A549 (cell line): ENCODE measurements at regions not wholly inside any gene's neighbourhood (a gene's known extent, or its start where the extent isn't known, plus 50 kb on each side); places are given as distances from the start of the nearest gene placed in this dataset.

Experiments
- ATAC-seq, 2 experiments: fragments of 200-7000 bp in 1 of 2; fragments of >200 bp in 1 of 2; cut with Nextera tagmentation in 1 of 2; cut with Tn5 transposase in 1 of 2; 3 replicates each; pipeline versions ENCODE4 v1.8.0 to v1.9.1; 2018 to 2020; ENCODE audit warnings: mild to moderate bottlenecking in 1 of 2, moderate library complexity in 1 of 2
- CTCF ChIA-PET: fragments of 300-600 bp; sonication (Branson Sonifier 250); formaldehyde crosslinking; extraction: SDS; loops from one replicate; lab custom pipeline; 2021; ENCODE audit warnings: antibody characterized with exemption, inconsistent platforms; lab: Yijun Ruan, JAX
- POLR2A ChIA-PET: fragments of 350-600 bp; formaldehyde crosslinking; extraction: SDS; loops from one replicate; lab custom pipeline; 2021; ENCODE audit warnings: antibody characterized with exemption, inconsistent platforms; lab: Yijun Ruan, JAX
- DNase-seq, 2 experiments: peaks; one replicate each; pipeline versions ENCODE4 v3.0.0 to v3.0.0-alpha.2; 2011 to 2016; ENCODE audit warnings: low read depth in 1 of 2, low spot score in 1 of 2
- FAIRE-seq: peaks from 2 replicates; lab custom pipeline; 2011; peaks lifted over from hg19 to GRCh38; lab: Jason Lieb, UNC
- H3K27ac ChIP-seq, 2 experiments: fragments of >200 bp; sonication (Bioruptor Twin); formaldehyde crosslinking; 3 replicates each; pipeline ENCODE4 v1.5.1; 2016 to 2017
- H3K4me1 ChIP-seq: fragments of >200 bp; sonication (Bioruptor Twin); formaldehyde crosslinking; 3 replicates; pipeline ENCODE4 v1.6.1; 2016
- H3K4me2 ChIP-seq: fragments of >200 bp; sonication (Bioruptor Twin); formaldehyde crosslinking; 3 replicates; pipeline ENCODE4 v1.6.1; 2016
- H3K4me3 ChIP-seq: fragments of >200 bp; sonication (Bioruptor Twin); formaldehyde crosslinking; 3 replicates; pipeline ENCODE4 v1.5.1; 2016
- H3K9me3 ChIP-seq: fragments of >200 bp; sonication (Bioruptor Twin); formaldehyde crosslinking; 3 replicates; pipeline ENCODE4 v1.6.1; 2016
- BCL3 ChIP-seq: fragments of >200 bp; sonication (Bioruptor Twin); formaldehyde crosslinking; IDR thresholded peaks from 3 replicates; pipeline ENCODE4 v1.6.1; 2016
- CBX2 ChIP-seq: fragments of 200-600 bp; sonication (generic); IDR thresholded peaks from 2 replicates; pipeline ENCODE4 v1.6.1; 2016; ENCODE audit warnings: low read depth, mild to moderate bottlenecking, borderline replicate concordance
- CBX8 ChIP-seq: fragments of 200-600 bp; sonication (generic); IDR thresholded peaks from 2 replicates; pipeline ENCODE4 v1.6.1; 2016
- E2F6 ChIP-seq: IDR thresholded peaks from 2 replicates; pipeline ENCODE4 v1.6.1; 2012; ENCODE audit warnings: low read depth, borderline replicate concordance
- EHMT2 ChIP-seq: fragments of 200-600 bp; sonication (generic); IDR thresholded peaks from 2 replicates; pipeline ENCODE4 v1.6.1; 2016; ENCODE audit warnings: antibody characterized with exemption, low read depth, mild to moderate bottlenecking, moderate library complexity
- FOXS1 ChIP-seq: fragments of 250-450 bp; sonication (Bioruptor Pico); IDR thresholded peaks from 2 replicates; pipeline ENCODE4 v1.5.0; 2020; ENCODE audit warnings: mild to moderate bottlenecking, moderate library complexity
- GATA3 ChIP-seq: IDR thresholded peaks from 2 replicates; pipeline ENCODE4 v1.6.1; 2012; ENCODE audit warnings: borderline replicate concordance
- HOXB13 ChIP-seq: fragments of 250-450 bp; sonication (Bioruptor Pico); IDR thresholded peaks from 2 replicates; pipeline ENCODE4 v1.5.0; 2020; ENCODE audit warnings: low read depth, mild to moderate bottlenecking, moderate library complexity
- HOXB5 ChIP-seq: fragments of 250-450 bp; sonication (Bioruptor Pico); IDR thresholded peaks from 2 replicates; pipeline ENCODE4 v1.5.0; 2020; ENCODE audit warnings: mild to moderate bottlenecking, moderate library complexity
- JUN ChIP-seq, 2 experiments: fragments of >200 bp; sonication (Bioruptor Twin); formaldehyde crosslinking; IDR thresholded peaks; 2 replicates in 1 of 2; 3 replicates in 1 of 2; pipeline ENCODE4 v1.6.1; 2016 to 2017
- JUNB ChIP-seq: fragments of >200 bp; sonication (Bioruptor Twin); formaldehyde crosslinking; IDR thresholded peaks from 2 replicates; pipeline ENCODE4 v1.6.1; 2016
- KDM5A ChIP-seq: fragments of 200-600 bp; sonication (generic); IDR thresholded peaks from 2 replicates; pipeline ENCODE4 v1.6.1; 2016; ENCODE audit warnings: antibody characterized with exemption, mild to moderate bottlenecking
- MYC ChIP-seq: IDR thresholded peaks from 2 replicates; pipeline ENCODE4 v1.6.1; 2012; ENCODE audit warnings: mild to moderate bottlenecking, inconsistent platforms, low read length, improper control_type of control experiment, borderline replicate concordance
- NPAS2 ChIP-seq: fragments of 250-450 bp; sonication (Bioruptor Pico); IDR thresholded peaks from 2 replicates; pipeline ENCODE4 v1.8.0; 2022; ENCODE audit warnings: mild to moderate bottlenecking, moderate library complexity, borderline replicate concordance
- PHF8 ChIP-seq: fragments of 200-600 bp; sonication (generic); IDR thresholded peaks from 2 replicates; pipeline ENCODE4 v1.6.1; 2016; ENCODE audit warnings: low read depth, mild to moderate bottlenecking, antibody characterized with exemption, moderate library complexity, borderline replicate concordance
- RAD21 ChIP-seq, 2 experiments: fragments of >200 bp in 1 of 2; sonication (Bioruptor Twin) in 1 of 2; formaldehyde crosslinking in 1 of 2; IDR thresholded peaks in 1 of 2; conservative IDR thresholded peaks in 1 of 2; 2 replicates in 1 of 2; 3 replicates in 1 of 2; pipeline ENCODE4 v1.6.1; 2012 to 2018; ENCODE audit warnings: inconsistent platforms in 1 of 2
- REST ChIP-seq: fragments of 200-600 bp; sonication (generic); IDR thresholded peaks from 2 replicates; pipeline ENCODE4 v1.6.1; 2016; ENCODE audit warnings: antibody characterized with exemption, mild to moderate bottlenecking, moderate library complexity
- RNF2 ChIP-seq: fragments of 200-600 bp; sonication (generic); IDR thresholded peaks from 2 replicates; pipeline ENCODE4 v1.6.1; 2016; ENCODE audit warnings: low read depth, mild to moderate bottlenecking, antibody characterized with exemption, moderate library complexity, borderline replicate concordance
- ZFP36 ChIP-seq: fragments of 450-650 bp; IDR thresholded peaks from 2 replicates; pipeline ENCODE4 v1.6.1; 2014; ENCODE audit warnings: borderline replicate concordance; ENCODE audit not compliant: partially characterized antibody
- ZNF302 ChIP-seq: fragments of 250-450 bp; sonication (Bioruptor Pico); IDR thresholded peaks from 2 replicates; pipeline ENCODE4 v1.9.0; 2021; ENCODE audit warnings: inconsistent platforms, mild to moderate bottlenecking, moderate library complexity
- WGBS: methylation state at CpG from one replicate; pipeline ENCODE4 v1.1.6; 2017; ENCODE audit errors: missing lambda C conversion rate; 5-methylcytosine and 5-hydroxymethylcytosine counted together

- H3K4me3 ChIP-seq, result no peak overlapping the region
- no peaks in the 10 kb centered on the region for H3K4me1 ChIP-seq
- POLR2A ChIA-PET, result no interaction called here
- no peak overlapping the region for H3K27ac ChIP-seq
- 15% methylated on average over 2 of the region's 2 CpGs for whole genome bisulfite sequencing
- no peak overlapping the region for H3K4me2 ChIP-seq
- FAIRE-seq (no peak), DNase-seq (no peak), ATAC-seq (no peak)
- TF ChIP-seq RAD21 (conservative IDR thresholded peaks at IDR 0.05 in 1 of 2, IDR thresholded peaks at IDR 0.05 in 1 of 2) (0 out of 5 replicates have a peak, but pooled peaks of 1 of the 2 experiments have one; percentile 12), MYC (no peak)
- CTCF ChIA-PET, result no interaction called here
- no peaks in the 10 kb centered on the region for H3K9me3 ChIP-seq
Measured at GRCh38 chr5:124065508-124065907, 553.5 kb downstream of the CSNK1G3 start.

GRCh38 chr5:124064956-124065355 lies 553.0 kb downstream of the CSNK1G3 start:
- POLR2A ChIA-PET, result no interaction called here
- H3K4me1 ChIP-seq, result no peaks in the 10 kb centered on the region
- no peak overlapping the region for H3K4me2 ChIP-seq
- FAIRE-seq (no peak), DNase-seq (no peak), ATAC-seq (no peak)
- 20% methylated on average over 1 of the region's 1 CpG for WGBS
- CTCF ChIA-PET, result no interaction called here
- no peaks in the 10 kb centered on the region for H3K9me3 ChIP-seq
- H3K27ac ChIP-seq, result no peak overlapping the region
- no peak overlapping the region for H3K4me3 ChIP-seq
- TF ChIP-seq JUNB (no peak), CBX8 (no peak), JUN (IDR thresholded peaks at IDR 0.05) (no peak), E2F6 (no peak), BCL3 (no peak), ZNF302 (no peak), ZFP36 (no peak), HOXB13 (no peak), PHF8 (no peak), FOXS1 (CRISPR knock-in tag) (no peak)
- TF ChIP-seq, all 56 proteins: peak for 0

- 83% methylated on average over 1 of the region's 1 CpG for WGBS
- FAIRE-seq, result no peak
- TF ChIP-seq RNF2 (no peak), EHMT2 (no peak), CBX2 (no peak), REST (no peak), GATA3 (no peak), KDM5A (no peak), NPAS2 (CRISPR knock-in tag) (no peak), HOXB5 (no peak)
- TF ChIP-seq, all 56 proteins: peak for 0
- ChIA-PET CTCF (no interaction called here), POLR2A (no interaction called here)
- Histone ChIP-seq H3K27ac (no peak overlapping the region), H3K4me2 (no peak overlapping the region), H3K9me3 (no peaks in the 10 kb centered on the region), H3K4me1 (no peaks in the 10 kb centered on the region), H3K4me3 (no peak overlapping the region)
- DNase-seq (no peak), ATAC-seq (no peak)
Measured at GRCh38 chr5:124061663-124062062, 549.7 kb downstream of the CSNK1G3 start.
